WI38 (cell line): ENCODE measurements at regions not wholly inside any gene's neighbourhood (a gene's known extent, or its start where the extent isn't known, plus 50 kb on each side); places are given as distances from the start of the nearest gene placed in this dataset.
"Not testable (repeated sequence)": the region's sequence is repeated elsewhere in the genome, so short reads cannot be mapped to it uniquely, and the experiment has no call there.

Experiments used
- H3K4me3 ChIP-seq: 2 replicates; pipeline ENCODE4 v1.5.1; 2011; ENCODE audit warnings: low read depth, mild to moderate bottlenecking, control low read depth, low read length
- TF ChIP-seq, protein P1 (sequence below): IDR thresholded peaks from 2 replicates; pipeline ENCODE4 v1.5.1; 2012; ENCODE audit warnings: low read depth, mild to moderate bottlenecking, control low read depth, low read length

DNA sequence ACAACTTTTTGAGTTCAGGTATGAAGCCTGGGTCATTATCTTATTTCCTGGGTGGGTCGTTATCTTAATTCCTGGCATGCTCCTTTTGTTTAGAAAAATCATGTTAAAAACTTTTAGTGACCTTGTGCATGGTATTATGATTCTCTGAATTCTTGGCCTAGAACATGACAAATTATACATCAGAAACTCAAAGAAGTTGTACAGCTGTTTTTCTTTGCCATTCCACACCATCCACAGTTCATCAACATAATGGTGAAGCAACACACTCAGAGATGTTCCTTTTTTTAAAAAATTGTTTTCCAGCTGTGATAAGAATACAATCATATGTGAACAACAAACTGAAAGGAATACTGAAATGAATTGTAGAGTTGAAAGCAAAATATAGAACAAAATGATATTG, 149.2 kb upstream of the SEMA3D start:
- TF ChIP-seq, protein P1, sequence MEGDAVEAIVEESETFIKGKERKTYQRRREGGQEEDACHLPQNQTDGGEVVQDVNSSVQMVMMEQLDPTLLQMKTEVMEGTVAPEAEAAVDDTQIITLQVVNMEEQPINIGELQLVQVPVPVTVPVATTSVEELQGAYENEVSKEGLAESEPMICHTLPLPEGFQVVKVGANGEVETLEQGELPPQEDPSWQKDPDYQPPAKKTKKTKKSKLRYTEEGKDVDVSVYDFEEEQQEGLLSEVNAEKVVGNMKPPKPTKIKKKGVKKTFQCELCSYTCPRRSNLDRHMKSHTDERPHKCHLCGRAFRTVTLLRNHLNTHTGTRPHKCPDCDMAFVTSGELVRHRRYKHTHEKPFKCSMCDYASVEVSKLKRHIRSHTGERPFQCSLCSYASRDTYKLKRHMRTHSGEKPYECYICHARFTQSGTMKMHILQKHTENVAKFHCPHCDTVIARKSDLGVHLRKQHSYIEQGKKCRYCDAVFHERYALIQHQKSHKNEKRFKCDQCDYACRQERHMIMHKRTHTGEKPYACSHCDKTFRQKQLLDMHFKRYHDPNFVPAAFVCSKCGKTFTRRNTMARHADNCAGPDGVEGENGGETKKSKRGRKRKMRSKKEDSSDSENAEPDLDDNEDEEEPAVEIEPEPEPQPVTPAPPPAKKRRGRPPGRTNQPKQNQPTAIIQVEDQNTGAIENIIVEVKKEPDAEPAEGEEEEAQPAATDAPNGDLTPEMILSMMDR, result no peak
- no peak overlapping the region for H3K4me3 ChIP-seq

DNA sequence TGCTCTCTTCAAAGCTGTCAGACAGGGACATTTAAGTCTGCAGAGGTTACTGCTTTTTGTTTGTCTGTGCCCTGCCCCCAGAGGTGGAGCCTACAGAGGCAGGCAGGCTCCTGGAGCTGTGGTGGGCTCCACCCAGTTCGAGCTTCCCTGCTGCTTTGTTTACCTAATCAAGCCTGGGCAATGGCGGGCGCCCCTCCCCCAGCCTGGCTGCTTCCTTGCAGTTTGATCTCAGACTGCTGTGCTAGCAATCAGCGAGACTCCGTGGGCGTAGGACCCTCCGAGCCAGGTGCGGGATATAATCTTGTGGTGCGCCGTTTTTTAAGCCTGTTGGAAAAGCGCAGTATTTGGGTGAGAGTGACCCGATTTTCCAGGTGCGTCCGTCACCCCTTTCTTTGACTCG, 148.3 kb upstream of the SEMA3D start:
- not testable (repeated sequence) for H3K4me3 ChIP-seq

DNA sequence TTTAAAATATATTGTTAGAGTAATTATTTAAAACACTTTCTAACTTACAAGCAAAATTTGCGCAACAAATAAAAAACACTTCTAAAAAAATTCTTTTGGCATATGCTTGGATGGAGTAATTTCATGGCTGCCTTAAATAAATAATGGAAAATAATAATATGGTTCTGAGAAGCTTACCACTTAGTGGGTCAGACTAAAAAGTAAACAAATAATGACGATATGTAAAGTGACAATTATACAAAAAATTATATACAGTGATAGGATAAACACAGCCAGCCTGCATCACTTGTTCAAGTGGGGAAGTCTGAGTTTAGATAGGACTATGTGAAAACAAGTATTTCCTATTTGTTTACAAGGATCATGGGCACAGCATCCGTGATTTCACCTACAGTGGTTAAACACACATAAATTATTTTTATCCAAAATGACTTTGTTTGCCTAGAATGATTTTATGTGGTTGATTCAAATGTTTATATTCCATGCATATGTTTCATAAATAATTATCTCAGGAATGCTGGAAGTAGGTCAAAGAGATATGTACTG, 141.7 kb upstream of the SEMA3D start:
- no peak overlapping the region for H3K4me3 ChIP-seq
- TF ChIP-seq, protein P1, result no peak

DNA sequence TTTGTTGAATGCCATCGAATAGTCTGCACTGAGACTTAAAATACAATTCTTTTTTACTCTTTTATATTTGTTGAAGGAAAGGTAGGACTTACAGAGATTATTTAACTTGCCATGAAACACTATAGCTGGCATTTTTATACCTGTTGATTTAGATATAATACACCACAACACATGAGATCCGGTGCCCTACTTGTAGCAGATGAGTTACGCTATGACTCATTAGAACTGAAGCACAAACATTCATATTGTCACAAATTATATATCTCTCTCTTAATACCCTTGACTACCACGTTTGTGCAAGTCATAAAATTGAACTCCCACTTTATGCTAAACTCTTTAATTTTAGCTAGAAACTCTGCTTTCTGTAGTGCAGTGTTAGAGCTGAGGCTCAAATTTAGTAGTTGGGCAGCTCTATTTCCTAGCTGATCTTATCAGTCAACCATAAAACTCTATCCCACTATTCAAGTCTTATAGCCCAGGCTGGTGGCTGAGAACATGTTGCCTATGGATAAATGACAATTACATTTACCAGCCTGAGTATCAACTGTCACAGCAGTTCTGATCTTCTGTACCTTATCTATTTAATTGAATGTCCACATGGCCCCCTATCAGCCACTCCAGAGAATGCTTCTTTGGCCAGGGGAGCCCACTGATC, 137.4 kb upstream of the SEMA3D start:
- TF ChIP-seq, protein P1, result no peak
- no peak overlapping the region for H3K4me3 ChIP-seq

DNA sequence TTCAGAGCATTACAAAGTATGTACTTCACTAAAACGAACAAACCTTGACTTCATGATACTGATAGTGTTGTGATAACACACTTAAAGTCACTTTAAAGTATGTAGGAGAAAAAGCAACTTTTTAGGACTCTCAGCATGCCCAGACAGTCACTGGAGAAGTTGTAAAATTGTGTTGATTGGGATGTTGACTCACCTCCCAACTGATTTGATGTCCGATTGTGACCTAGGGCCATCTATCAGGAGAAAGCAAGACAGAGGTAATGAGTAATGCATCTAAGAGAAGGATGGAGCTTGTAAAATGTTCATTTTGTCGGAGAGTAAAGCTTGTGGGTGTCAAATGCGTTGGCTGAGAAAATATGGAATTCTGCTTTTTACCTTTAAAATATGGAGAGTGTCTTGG, 135.4 kb upstream of the SEMA3D start:
- no peak overlapping the region for H3K4me3 ChIP-seq
- TF ChIP-seq, protein P1, result no peak

DNA sequence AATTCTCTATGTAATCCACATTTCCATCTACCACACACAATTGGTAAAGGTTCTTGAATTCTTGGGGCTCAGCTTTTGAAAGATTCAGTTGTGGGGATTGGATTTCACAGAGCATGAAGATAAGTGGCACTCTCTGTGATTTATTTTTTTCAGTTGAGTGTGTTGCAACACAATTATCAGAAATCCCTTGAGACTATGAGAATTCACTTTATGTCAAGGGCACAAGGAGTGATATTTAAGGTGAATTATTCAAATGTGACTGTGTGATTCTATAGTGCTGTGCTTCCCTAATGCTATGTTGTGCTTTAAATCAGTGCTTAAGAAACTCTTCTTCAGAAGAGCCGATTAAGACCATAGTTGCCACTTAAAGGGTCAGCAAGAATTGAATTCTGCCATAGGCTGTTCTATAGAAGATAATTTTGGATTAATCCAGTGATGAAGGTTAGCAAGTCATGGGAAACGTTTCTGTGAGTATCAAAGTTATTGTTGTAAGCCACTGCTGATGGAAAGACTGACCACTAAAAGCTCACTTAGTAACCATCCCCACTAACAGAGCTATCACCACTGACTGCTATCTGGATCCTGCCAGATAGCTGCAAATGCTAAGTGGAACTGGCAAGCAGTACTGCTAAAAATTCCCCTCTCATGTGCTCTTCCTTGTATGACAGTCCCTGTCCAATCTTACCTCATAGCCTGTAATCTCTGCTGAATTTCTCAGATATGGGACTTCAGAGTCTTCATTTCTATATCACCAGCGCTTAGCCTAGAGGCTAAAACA, 134.0 kb upstream of the SEMA3D start:
- TF ChIP-seq, protein P1, result no peak
- no peak overlapping the region for H3K4me3 ChIP-seq

DNA sequence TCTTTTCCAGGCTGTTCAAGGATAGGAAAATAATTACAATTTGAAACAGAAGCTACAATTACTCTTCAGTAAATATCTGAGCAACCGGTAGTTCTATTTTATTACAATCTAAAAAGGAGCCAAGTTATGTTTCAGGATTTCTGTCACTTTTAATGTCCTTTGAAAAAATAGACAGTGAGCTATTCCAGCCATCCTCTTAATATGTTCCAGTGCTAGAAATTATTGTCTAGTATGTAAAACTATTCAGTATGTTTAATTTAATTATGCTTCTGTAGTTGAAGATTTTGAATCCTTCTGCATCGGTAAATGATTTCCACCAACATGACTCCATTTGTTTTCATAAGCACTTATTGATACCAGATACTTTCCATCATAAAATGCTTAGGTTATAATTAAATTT, 129.6 kb upstream of the SEMA3D start:
- TF ChIP-seq, protein P1, result no peak
- no peak overlapping the region for H3K4me3 ChIP-seq
